ENCODE measurements at regions not wholly inside any gene's neighbourhood (a gene's known extent, or its start where the extent isn't known, plus 50 kb on each side); places are given as distances from the start of the nearest gene placed in this dataset.
"Not testable (repeated sequence)": the region's sequence is repeated elsewhere in the genome, so short reads cannot be mapped to it uniquely, and the experiment has no call there.

- no peak overlapping the region for H3K4me3 ChIP-seq (ENCODE audit: low read depth, low read length)
- DNase-seq (ENCODE audit: low read depth): no peak
- no peak for TF ChIP-seq CTCF (conservative IDR thresholded peaks at IDR 0.05; ENCODE audit: low read depth, low read length)
These were observed 741.4 kb downstream of the KCNT2 start for GRCh38 chr1:195866781-195867222.

- TF ChIP-seq CTCF (conservative IDR thresholded peaks at IDR 0.05; ENCODE audit: low read depth, low read length): no peak
- no peak for DNase-seq (ENCODE audit: low read depth)
- H3K4me3 ChIP-seq (ENCODE audit: low read depth, low read length): no peak overlapping the region
These were observed 742.0 kb downstream of the KCNT2 start for GRCh38 chr1:195866091-195866780.

- no peak for DNase-seq (ENCODE audit: low read depth)
- H3K4me3 ChIP-seq (ENCODE audit: low read depth, low read length): no peak overlapping the region
- no peak for TF ChIP-seq CTCF (conservative IDR thresholded peaks at IDR 0.05; ENCODE audit: low read depth, low read length)
These were observed 756.4 kb downstream of the KCNT2 start for GRCh38 chr1:195851804-195852203.

GRCh38 chr1:195851016-195851601, 757.1 kb downstream of the KCNT2 start:
- no peak overlapping the region for H3K4me3 ChIP-seq (ENCODE audit: low read depth, low read length)
- DNase-seq (ENCODE audit: low read depth): no peak
- TF ChIP-seq CTCF (conservative IDR thresholded peaks at IDR 0.05; ENCODE audit: low read depth, low read length): no peak

- TF ChIP-seq CTCF (conservative IDR thresholded peaks at IDR 0.05; ENCODE audit: low read depth, low read length): no peak
- DNase-seq (ENCODE audit: low read depth): no peak
- no peak overlapping the region for H3K4me3 ChIP-seq (ENCODE audit: low read depth, low read length)
These were observed 759.1 kb downstream of the KCNT2 start for GRCh38 chr1:195849180-195849579.

GRCh38 chr1:195847957-195848875, 760.0 kb downstream of the KCNT2 start:
- H3K4me3 ChIP-seq (ENCODE audit: low read depth, low read length): not testable (repeated sequence)

GRCh38 chr1:195831789-195832188, 776.5 kb downstream of the KCNT2 start:
- no peak for TF ChIP-seq CTCF (conservative IDR thresholded peaks at IDR 0.05; ENCODE audit: low read depth, low read length)
- DNase-seq (ENCODE audit: low read depth): no peak
- H3K4me3 ChIP-seq (ENCODE audit: low read depth, low read length): no peak overlapping the region

More at GRCh38 chr1:195847957-195848875, 760.0 kb downstream of the KCNT2 start:
- DNase-seq (ENCODE audit: low read depth): not testable (repeated sequence)

Measured in epithelial cell of proximal tubule (primary cell).